Nucleus accumbens (tissue), 56 donors: ENCODE measurements at regions not wholly inside any gene's neighbourhood (a gene's known extent, or its start where the extent isn't known, plus 50 kb on each side); places are given as distances from the start of the nearest gene placed in this dataset.

ENCODE experiments used
- DNase-seq, 56 donors: peaks; one replicate each; lab custom pipeline; 2025; lab: John Stamatoyannopoulos, UW

- no peak for DNase-seq
Measured at GRCh38 chr3:54026543-54026942, 95.8 kb upstream of the CACNA2D3 start.

GRCh38 chr3:54021071-54021470 lies 101.3 kb upstream of the CACNA2D3 start:
- no peak for DNase-seq

DNA sequence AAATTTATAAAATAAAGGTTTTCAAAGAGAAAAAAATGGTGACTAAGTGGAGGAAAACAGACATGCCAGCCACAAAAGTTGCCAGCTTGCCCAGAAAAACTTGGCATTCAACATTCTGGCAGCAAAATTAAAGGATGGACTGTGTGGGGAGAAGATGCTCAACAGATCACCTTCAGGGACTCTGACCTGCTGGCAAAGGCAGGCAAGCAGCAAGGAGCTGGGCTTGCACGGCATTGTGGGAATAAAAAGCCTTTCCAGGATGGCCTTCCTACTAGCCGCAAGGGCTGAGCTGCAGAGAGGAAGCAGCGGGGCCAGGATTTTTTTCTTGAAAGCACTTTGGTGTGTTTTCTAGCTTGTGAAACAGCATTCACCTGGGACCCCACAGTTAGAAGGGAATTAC lies 101.9 kb upstream of the CACNA2D3 start:
- no peak for DNase-seq

- DNase-seq = no peak
Measured at GRCh38 chr3:54014067-54014466, 108.3 kb upstream of the CACNA2D3 start.

GRCh38 chr3:54008744-54009143 lies 113.6 kb upstream of the CACNA2D3 start:
- DNase-seq = no peak

- DNase-seq = peak in 3 of 56 donors; percentile 11 to 21 (median 12)
Measured at GRCh38 chr3:54008099-54008498, 114.3 kb upstream of the CACNA2D3 start.

GRCh38 chr3:54004335-54004734 lies 112.7 kb upstream of the SELENOK start:
- no peak for DNase-seq

- DNase-seq = peak in 3 of 56 donors; percentile 14 to 18 (median 15)
Measured at GRCh38 chr3:54003136-54003535, 111.5 kb upstream of the SELENOK start.

DNA sequence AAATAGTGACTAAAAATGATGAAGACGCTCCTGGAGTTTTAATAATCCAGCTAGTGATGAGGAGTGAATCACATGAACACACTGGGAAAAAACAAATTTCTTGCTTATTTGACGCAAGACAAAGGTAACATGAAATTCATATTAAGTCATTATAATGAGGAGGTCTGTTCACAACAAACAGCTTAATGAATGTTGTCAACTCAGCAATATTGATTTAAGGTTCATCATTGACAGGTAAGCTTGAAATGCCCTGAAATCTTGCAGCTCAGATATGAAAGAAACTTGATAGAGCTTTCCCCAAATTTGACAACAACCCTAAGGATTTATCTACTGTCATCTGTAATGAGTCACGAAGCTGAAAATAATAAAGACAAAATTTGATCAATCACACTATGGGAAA lies 108.1 kb upstream of the SELENOK start:
- no peak for DNase-seq

DNA sequence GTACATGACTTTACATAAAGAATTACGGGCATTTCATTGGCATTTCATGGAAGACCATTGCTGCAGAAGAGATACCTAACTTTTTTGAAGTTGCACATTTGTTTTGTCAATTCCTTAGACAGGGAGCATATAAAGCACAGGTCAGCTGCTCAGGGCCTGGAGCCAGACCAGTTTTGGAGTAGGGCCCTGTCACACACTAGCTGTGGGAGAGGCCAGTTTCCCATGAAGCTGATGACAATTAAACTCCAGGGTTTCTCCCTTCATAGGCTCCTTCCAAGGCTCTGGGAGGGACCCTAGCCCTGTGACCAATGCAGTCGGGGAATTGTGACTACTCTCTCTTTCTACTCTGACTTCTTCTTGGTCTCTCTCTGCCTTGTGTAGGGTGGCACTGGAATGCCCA lies 107.3 kb upstream of the SELENOK start:
- peak in 2 of 56 donors; percentile 7 to 19 for DNase-seq

- DNase-seq = no peak
Measured at GRCh38 chr3:53997476-53997875, 105.8 kb upstream of the SELENOK start.

DNA sequence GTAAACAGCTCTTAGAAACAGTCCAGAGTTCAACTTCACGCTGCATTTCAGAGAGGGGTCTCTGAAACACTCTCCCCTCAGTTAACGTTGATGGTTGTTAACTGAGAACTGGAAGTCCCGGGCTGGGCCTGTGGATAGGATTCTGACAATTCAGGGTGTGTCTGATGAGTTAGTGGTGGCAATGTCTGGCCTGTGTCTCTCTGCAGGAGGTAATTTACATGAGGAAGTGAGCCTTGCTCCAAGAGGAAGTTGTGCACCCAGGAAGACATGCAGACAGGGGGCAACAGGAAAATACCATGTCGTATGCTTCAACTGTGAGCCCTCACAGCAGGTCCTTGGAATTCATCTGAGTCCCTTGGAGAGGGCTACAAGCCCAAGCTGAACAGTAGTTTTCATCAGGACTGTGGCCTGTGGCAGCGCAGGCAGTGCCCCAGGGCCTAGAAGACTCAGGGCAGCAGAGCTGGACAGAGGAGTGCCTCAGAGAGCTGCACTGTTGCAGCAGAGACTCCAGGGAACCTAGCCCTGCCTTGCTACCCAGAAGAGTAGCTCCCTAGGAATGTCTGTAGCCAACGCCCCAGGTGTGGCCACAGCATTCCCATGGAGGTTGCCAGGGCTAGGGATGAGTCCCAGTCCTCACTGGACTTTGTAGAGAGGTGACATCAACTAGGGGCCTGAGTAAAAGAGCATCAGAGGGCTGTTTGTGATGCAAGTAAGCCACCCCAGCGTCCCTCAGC lies 104.6 kb upstream of the SELENOK start:
- no peak for DNase-seq

DNA sequence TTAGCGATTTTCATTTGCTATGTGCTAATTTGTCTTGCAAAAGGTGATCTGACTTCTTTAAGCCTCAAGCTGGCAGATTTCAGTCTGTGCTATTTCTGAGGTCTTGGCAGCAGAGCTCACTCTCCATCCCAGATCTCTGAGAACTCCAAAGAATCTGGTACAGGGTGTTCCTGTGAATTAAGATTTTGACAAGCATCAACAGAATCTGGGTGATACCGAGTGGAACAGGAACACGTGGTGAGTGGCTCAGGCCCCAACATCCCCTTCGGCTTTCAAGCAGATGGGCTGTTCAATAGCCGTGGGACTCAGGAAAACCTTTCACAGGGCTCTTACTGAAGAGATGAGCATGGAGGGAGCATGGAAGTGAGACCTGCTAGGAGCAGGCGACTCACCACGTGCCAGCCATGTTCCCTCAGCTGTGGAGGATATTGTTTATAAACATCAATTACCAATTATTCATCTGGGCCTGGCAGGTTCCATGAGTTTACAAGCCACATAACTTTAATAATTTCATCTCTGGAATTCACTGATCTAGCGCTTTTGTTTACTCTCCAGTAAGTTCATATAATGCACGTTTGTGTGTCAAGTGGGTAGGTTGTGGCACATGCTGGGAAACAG lies 103.4 kb upstream of the SELENOK start:
- no peak for DNase-seq

GRCh38 chr3:53991240-53991639 lies 99.6 kb upstream of the SELENOK start:
- no peak for DNase-seq

DNA sequence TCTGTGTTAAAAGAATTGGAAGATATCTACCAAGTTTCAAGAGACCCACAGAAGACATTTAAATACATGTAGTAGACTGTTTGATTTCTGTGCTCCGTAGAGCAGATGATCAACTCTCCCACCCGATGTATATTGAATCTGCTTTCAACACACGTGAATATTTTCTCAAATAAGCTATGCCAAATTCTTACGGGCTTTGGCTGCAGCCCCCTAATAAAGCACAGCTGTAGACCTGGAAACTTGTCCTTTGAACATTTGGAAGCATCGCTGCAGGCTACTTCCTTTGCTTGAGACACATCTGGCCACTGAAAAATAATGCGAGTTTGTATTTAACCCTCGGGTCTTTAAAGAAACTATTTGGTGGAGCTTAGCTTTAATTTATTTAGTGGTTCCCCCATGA lies 98.3 kb upstream of the SELENOK start:
- no peak for DNase-seq

- DNase-seq = no peak
Measured at GRCh38 chr3:53989451-53989850, 97.8 kb upstream of the SELENOK start.

GRCh38 chr3:53978386-53978785 lies 86.7 kb upstream of the SELENOK start:
- no peak for DNase-seq

DNA sequence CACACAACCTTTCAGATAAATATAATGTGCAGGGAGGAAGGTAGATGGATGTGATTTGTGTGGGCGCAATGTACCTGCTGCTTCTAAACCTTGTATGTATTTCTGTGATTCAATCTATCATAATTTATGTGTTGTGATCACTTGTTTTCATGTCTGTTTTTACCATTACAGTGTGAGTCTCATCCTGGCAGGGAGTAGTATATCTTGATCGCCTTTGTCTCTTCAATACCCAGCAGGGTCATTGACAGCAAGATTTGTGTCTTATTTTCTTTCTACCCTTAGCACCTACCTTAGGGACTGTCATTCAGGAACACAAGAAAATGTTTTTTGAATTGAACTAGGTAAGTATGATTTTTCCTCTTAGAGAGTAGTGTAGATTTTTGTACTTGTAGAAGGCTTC lies 83.7 kb upstream of the SELENOK start:
- DNase-seq = no peak

- DNase-seq = no peak
Measured at GRCh38 chr3:53974324-53974723, 82.7 kb upstream of the SELENOK start.

DNA sequence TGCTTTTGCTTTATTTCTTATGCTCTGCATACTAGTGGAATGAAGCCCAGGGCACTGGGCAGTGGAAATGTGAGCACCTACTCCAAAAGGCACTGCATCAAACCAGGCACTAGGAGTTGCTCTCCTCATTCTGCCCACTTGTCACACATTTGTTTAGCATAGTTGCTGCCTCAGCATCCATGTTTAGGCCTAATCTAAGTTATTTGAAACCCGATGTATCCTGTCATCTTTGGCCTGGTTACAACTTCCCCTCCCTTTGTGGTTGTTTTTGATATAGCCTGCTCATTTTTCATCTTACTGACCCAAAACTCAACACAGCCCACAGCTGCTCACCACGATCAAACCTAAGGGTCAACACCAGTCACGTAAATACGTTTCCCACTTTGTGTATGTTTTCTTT lies 82.2 kb upstream of the SELENOK start:
- DNase-seq = no peak

DNA sequence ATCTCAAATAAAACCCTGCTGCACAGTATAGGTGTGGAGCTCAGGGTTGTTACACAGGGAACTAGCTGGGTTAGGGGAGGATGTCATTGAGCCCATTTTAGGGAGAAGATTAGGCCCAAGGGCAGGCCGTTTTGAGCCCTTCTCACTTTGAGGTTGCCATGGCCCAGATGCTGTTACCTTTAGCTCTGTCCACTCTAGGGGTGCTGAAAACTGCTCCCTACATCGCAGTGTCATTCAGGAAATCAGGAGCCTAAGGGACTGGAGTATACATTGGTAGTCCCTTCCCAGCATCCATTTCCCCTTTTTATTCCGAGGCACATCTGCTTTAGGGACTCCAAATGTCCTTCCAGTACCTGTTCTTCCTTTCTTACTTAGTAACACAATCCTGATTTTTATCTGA lies 79.0 kb upstream of the SELENOK start:
- DNase-seq = no peak

- no peak for DNase-seq
Measured at GRCh38 chr3:53969086-53969485, 77.4 kb upstream of the SELENOK start.
